Muscle layer of colon (tissue), 2 donors: ENCODE measurements at regions not wholly inside any gene's neighbourhood (a gene's known extent, or its start where the extent isn't known, plus 50 kb on each side); places are given as distances from the start of the nearest gene placed in this dataset.

ENCODE experiments used
- H3K27ac ChIP-seq: one replicate; pipeline ENCODE4 v1.7.0; 2013; ENCODE audit warnings: low read depth, mild to moderate bottlenecking, low read length, moderate library complexity
- H3K27me3 ChIP-seq, 2 donors: one replicate each; pipeline ENCODE4 v1.7.0; 2013; ENCODE audit warnings: low read length in 2 of 2, mild to moderate bottlenecking in 2 of 2; ENCODE audit not compliant: insufficient read depth in 2 of 2, control insufficient read depth in 1 of 2
- H3K36me3 ChIP-seq: one replicate; pipeline ENCODE4 v1.7.0; 2013; ENCODE audit warnings: mild to moderate bottlenecking, low read length; ENCODE audit not compliant: insufficient read depth
- H3K4me1 ChIP-seq: one replicate; pipeline ENCODE4 v1.7.0; 2013; ENCODE audit warnings: mild to moderate bottlenecking, low read length; ENCODE audit not compliant: insufficient read depth
- H3K4me3 ChIP-seq, 2 donors: one replicate each; pipeline ENCODE4 v1.7.0; 2013; ENCODE audit warnings: low read length in 2 of 2, low read depth in 1 of 2, mild to moderate bottlenecking in 1 of 2, moderate library complexity in 1 of 2
- H3K9ac ChIP-seq: one replicate; pipeline ENCODE4 v1.7.0; 2013; ENCODE audit warnings: low read length
- H3K9me3 ChIP-seq: one replicate; pipeline ENCODE4 v1.7.0; 2013; ENCODE audit warnings: mild to moderate bottlenecking, low read length
- donor health status: abdominal sarcoma.
- donor health status: Adenocarcinoma of cecum.

DNA sequence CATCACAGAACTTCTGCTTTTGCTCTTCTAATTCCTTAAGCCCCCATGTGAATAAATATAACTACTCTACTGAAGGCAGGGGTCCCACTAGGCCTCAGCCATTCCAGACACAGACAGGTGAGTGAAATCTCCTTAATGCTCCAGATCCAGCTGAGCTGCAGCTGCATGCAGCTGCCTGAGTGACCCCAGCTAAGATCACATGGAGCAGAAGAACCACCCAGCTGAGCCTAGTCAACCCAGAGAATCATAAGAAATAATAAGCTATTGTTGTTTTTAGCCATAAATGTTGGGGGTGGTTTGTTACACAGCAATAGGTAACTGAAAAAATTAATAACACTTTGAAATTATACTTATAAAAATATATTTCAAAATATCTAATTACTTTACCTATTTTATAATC lies 220.3 kb downstream of the SIPA1L2 start:
- Histone ChIP-seq H3K36me3 (peaks cover 27% of the 10 kb centered on the region), H3K4me3 (no peak overlapping the region), H3K9me3 (peaks cover 4% of the 10 kb centered on the region), H3K4me1 (peaks cover 5% of the 10 kb centered on the region), H3K9ac (no peak overlapping the region), H3K27ac (no peak overlapping the region), H3K27me3 (no peaks in the 10 kb centered on the region)

DNA sequence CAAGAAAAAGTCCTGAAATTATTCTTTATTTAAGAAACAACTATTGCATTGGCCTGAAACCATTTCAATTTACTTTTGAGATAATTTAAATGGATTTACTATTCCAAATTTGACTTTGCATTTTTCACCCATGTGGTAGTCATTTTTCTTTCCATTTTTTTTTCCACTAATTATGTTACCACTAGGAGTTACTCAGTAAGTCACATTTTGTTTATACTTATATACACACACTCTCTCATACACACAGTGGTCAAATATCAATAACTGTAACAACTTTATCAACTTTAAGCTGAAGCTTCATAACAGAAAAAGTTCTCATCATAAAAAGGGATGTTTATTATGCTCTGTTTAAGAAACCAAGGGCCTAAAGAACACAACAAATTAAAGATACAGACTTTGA lies 222.8 kb downstream of the SIPA1L2 start:
- H3K27ac ChIP-seq: no peak overlapping the region
- H3K36me3 ChIP-seq: peaks cover 7% of the 10 kb centered on the region
- peaks cover 4% of the 10 kb centered on the region for H3K9me3 ChIP-seq
- H3K4me1 ChIP-seq: peaks cover 5% of the 10 kb centered on the region
- no peak overlapping the region for H3K9ac ChIP-seq
- H3K27me3 ChIP-seq: no peaks in the 10 kb centered on the region
- H3K4me3 ChIP-seq: no peak overlapping the region

- H3K4me3 ChIP-seq: no peak overlapping the region
- H3K9ac ChIP-seq: no peak overlapping the region
- H3K36me3 ChIP-seq: peaks cover 15% of the 10 kb centered on the region
- H3K4me1 ChIP-seq: peaks cover 5% of the 10 kb centered on the region
- peaks cover 4% of the 10 kb centered on the region for H3K9me3 ChIP-seq
- H3K27ac ChIP-seq: no peak overlapping the region
- no peaks in the 10 kb centered on the region for H3K27me3 ChIP-seq
Measured at GRCh38 chr1:232405781-232406180, 224.2 kb downstream of the SIPA1L2 start.

GRCh38 chr1:232404981-232405731 lies 224.8 kb downstream of the SIPA1L2 start:
- H3K9me3 ChIP-seq: peaks cover 4% of the 10 kb centered on the region
- H3K27me3 ChIP-seq: no peaks in the 10 kb centered on the region
- peaks cover 18% of the 10 kb centered on the region for H3K36me3 ChIP-seq
- H3K9ac ChIP-seq: no peak overlapping the region
- H3K27ac ChIP-seq: no peak overlapping the region
- H3K4me1 ChIP-seq: peaks cover 5% of the 10 kb centered on the region
- H3K4me3 ChIP-seq: no peak overlapping the region

GRCh38 chr1:232404227-232404626 lies 225.7 kb downstream of the SIPA1L2 start:
- Histone ChIP-seq H3K27me3 (no peaks in the 10 kb centered on the region), H3K9ac (no peak overlapping the region), H3K4me3 (no peak overlapping the region), H3K36me3 (peaks cover 18% of the 10 kb centered on the region), H3K27ac (no peak overlapping the region), H3K9me3 (no peaks in the 10 kb centered on the region), H3K4me1 (peaks cover 5% of the 10 kb centered on the region)

- Histone ChIP-seq H3K36me3 (peaks cover 27% of the 10 kb centered on the region), H3K4me3 (no peak overlapping the region), H3K4me1 (peaks cover 5% of the 10 kb centered on the region), H3K9ac (no peak overlapping the region), H3K9me3 (no peaks in the 10 kb centered on the region), H3K27ac (no peak overlapping the region), H3K27me3 (no peaks in the 10 kb centered on the region)
Measured at GRCh38 chr1:232403017-232403714, 226.8 kb downstream of the SIPA1L2 start.

GRCh38 chr1:232398823-232399222 lies 231.1 kb downstream of the SIPA1L2 start:
- no peak overlapping the region for H3K27ac ChIP-seq

DNA sequence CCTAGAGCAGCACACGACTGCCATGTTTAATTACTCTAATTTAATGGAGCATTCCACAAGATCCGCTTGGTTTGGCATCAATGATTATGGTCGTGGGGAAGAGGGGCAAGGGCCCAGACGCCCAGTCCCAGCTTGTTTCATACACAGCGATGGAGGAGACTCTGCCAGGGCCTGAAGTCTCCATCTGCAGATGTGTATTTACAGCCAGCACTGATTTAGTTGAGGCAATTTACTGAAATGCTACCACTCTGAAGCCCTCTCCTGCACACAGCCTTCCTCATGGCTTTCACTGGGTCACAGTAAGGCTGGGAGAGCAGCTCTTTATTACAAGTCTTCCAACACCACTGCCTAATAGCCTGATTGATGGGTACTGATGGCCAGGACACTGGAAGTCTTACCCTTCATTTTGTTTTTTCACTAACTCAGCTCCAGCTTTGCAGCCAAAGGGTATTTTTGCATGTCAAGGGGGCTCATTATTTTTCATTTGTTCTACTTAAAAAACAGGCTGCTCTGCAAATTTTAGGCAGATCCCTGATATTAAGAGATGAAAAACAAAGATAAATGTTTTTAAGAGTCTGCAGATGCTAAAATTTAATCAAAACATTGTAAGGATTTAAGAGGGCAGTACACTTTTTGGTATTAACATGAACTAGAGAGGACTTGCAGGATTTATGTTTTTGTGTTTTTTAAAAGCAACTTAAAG lies 236.3 kb downstream of the SIPA1L2 start:
- no peaks in the 10 kb centered on the region for H3K27me3 ChIP-seq
- no peak overlapping the region for H3K9ac ChIP-seq
- no peak overlapping the region for H3K4me3 ChIP-seq
- no peaks in the 10 kb centered on the region for H3K4me1 ChIP-seq
- H3K27ac ChIP-seq: no peak overlapping the region
- H3K9me3 ChIP-seq: no peaks in the 10 kb centered on the region
- H3K36me3 ChIP-seq: peaks cover 13% of the 10 kb centered on the region

More at GRCh38 chr1:232398823-232399222, 231.1 kb downstream of the SIPA1L2 start:
- H3K4me3 ChIP-seq: no peak overlapping the region
- H3K9ac ChIP-seq: no peak overlapping the region
- peaks cover 36% of the 10 kb centered on the region for H3K36me3 ChIP-seq
- H3K27me3 ChIP-seq: no peaks in the 10 kb centered on the region
- no peaks in the 10 kb centered on the region for H3K4me1 ChIP-seq
- no peaks in the 10 kb centered on the region for H3K9me3 ChIP-seq

DNA sequence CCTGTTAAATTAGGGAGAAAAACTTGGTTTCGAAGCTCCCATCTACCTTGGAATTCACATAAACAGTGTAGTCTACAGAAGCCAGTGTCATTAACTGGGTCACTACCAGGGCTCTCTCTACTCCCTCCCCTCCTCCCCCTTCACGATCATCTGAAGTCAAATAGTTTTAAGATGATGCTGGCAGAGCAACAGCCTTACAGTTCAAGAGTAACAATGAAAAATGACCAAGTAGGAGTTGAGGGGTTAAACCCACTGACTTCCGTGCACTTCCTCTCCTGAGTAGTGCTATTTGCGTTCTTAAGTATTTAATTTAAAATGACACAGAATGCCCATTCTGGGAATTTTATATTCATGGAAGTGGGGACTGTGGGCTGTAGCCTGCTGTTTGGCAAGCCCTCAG lies 236.9 kb downstream of the SIPA1L2 start:
- no peaks in the 10 kb centered on the region for H3K4me1 ChIP-seq
- no peak overlapping the region for H3K4me3 ChIP-seq
- peaks cover 7% of the 10 kb centered on the region for H3K36me3 ChIP-seq
- no peak overlapping the region for H3K9ac ChIP-seq
- H3K27ac ChIP-seq: no peak overlapping the region
- H3K27me3 ChIP-seq: no peaks in the 10 kb centered on the region
- no peaks in the 10 kb centered on the region for H3K9me3 ChIP-seq

GRCh38 chr1:232390590-232390989 lies 239.3 kb downstream of the SIPA1L2 start:
- Histone ChIP-seq H3K4me3 (no peak overlapping the region), H3K4me1 (no peaks in the 10 kb centered on the region), H3K9me3 (no peaks in the 10 kb centered on the region), H3K9ac (no peak overlapping the region), H3K36me3 (no peaks in the 10 kb centered on the region), H3K27ac (no peak overlapping the region), H3K27me3 (no peaks in the 10 kb centered on the region)

GRCh38 chr1:232389744-232390143 lies 240.2 kb downstream of the SIPA1L2 start:
- Histone ChIP-seq H3K36me3 (no peaks in the 10 kb centered on the region), H3K9me3 (no peaks in the 10 kb centered on the region), H3K4me3 (no peak overlapping the region), H3K27ac (no peak overlapping the region), H3K27me3 (no peaks in the 10 kb centered on the region), H3K4me1 (no peaks in the 10 kb centered on the region), H3K9ac (no peak overlapping the region)
